ENCODE measurements at regions not wholly inside any gene's neighbourhood (a gene's known extent, or its start where the extent isn't known, plus 50 kb on each side); places are given as distances from the start of the nearest gene placed in this dataset.

- TF ChIP-seq GABPA (IDR thresholded peaks at IDR 0.05; ENCODE audit: low read depth) (no peak), SPI1 (IDR thresholded peaks at IDR 0.05; ENCODE audit: borderline replicate concordance, low read depth) (no peak), POLR2AphosphoS5 (IDR thresholded peaks at IDR 0.05; ENCODE audit: low read depth) (no peak), REST (IDR thresholded peaks at IDR 0.05; ENCODE audit: insufficient replicate concordance, low read depth) (no peak), CTCF (IDR thresholded peaks at IDR 0.05; ENCODE audit: insufficient read depth, low read length) (no peak)
- no peak for DNase-seq (ENCODE audit: low read depth in 1 of 2, low spot score in 1 of 2)
- no peaks in the 10 kb centered on the region for H3K27me3 ChIP-seq (ENCODE audit: insufficient read depth, poor library complexity, severe bottlenecking)
- H3K4me3 ChIP-seq (replicated peaks; ENCODE audit: insufficient read depth, low read length), result no peak overlapping the region
- no peak overlapping the region for H3K27ac ChIP-seq (replicated peaks)
Observed at GRCh38 chr2:224640679-224641078, 55.5 kb upstream of the CUL3 start.

- no peak overlapping the region for H3K4me3 ChIP-seq (replicated peaks; ENCODE audit: insufficient read depth, low read length)
- DNase-seq (ENCODE audit: low read depth in 1 of 2, low spot score in 1 of 2), result peak in 1 of 2 experiments; percentile 19
- no peak overlapping the region for H3K27ac ChIP-seq (replicated peaks)
- no peak for TF ChIP-seq POLR2AphosphoS5 (IDR thresholded peaks at IDR 0.05; ENCODE audit: low read depth)
- TF ChIP-seq SPI1 (IDR thresholded peaks at IDR 0.05; ENCODE audit: borderline replicate concordance, low read depth), result peak; percentile 98
- no peaks in the 10 kb centered on the region for H3K27me3 ChIP-seq (ENCODE audit: insufficient read depth, poor library complexity, severe bottlenecking)
Observed at GRCh38 chr2:224638301-224638823, 53.2 kb upstream of the CUL3 start.
